Karpas-422 (cell line): ENCODE measurements at regions not wholly inside any gene's neighbourhood (a gene's known extent, or its start where the extent isn't known, plus 50 kb on each side); places are given as distances from the start of the nearest gene placed in this dataset. TPM values are rescaled to one million over a fixed set of nuclear protein-coding genes. Genes with fewer than 3 reads are reported as not detected.

Source experiments
- DNase-seq: peaks from one replicate; pipeline ENCODE4 v3.0.0-alpha.2; 2015
- H2AFZ ChIP-seq: fragments of 200-600 bp; sonication (generic); 2 replicates; pipeline ENCODE4 v1.6.1; 2014; ENCODE audit warnings: antibody characterized with exemption, low read length, mixed read lengths
- H3K27ac ChIP-seq: fragments of 200-600 bp; sonication (generic); 2 replicates; pipeline ENCODE4 v1.5.1; 2014; ENCODE audit warnings: mild to moderate bottlenecking, low read length, moderate library complexity
- H3K27me3 ChIP-seq: fragments of 200-600 bp; sonication (generic); 2 replicates; pipeline ENCODE4 v1.6.1; 2014; ENCODE audit warnings: low read length, mixed read lengths
- H3K36me3 ChIP-seq: fragments of 200-600 bp; sonication (generic); 2 replicates; pipeline ENCODE4 v1.6.1; 2014; ENCODE audit warnings: low read length, mixed read lengths; ENCODE audit not compliant: insufficient read depth
- H3K4me1 ChIP-seq: fragments of 200-600 bp; sonication (generic); 2 replicates; pipeline ENCODE4 v1.6.1; 2014; ENCODE audit warnings: mild to moderate bottlenecking, low read length, mixed read lengths
- H3K4me2 ChIP-seq: fragments of 200-600 bp; sonication (generic); 2 replicates; pipeline ENCODE4 v1.6.1; 2014; ENCODE audit warnings: low read length, low read depth, mild to moderate bottlenecking; ENCODE audit not compliant: poor library complexity, severe bottlenecking
- H3K4me3 ChIP-seq: fragments of 200-600 bp; sonication (generic); 2 replicates; pipeline ENCODE4 v1.5.1; 2014; ENCODE audit warnings: mild to moderate bottlenecking, antibody characterized with exemption, low read length, mixed read lengths
- H3K79me2 ChIP-seq: fragments of 200-600 bp; sonication (generic); 2 replicates; pipeline ENCODE4 v1.6.1; 2014; ENCODE audit warnings: mild to moderate bottlenecking, low read length, mixed read lengths
- H3K9ac ChIP-seq: fragments of 200-600 bp; sonication (generic); 2 replicates; pipeline ENCODE4 v1.6.0; 2014; ENCODE audit warnings: low read length
- H3K9me2 ChIP-seq: fragments of 200-600 bp; sonication (generic), shearing (Covaris generic); replicated peaks from 2 replicates; pipeline ENCODE4 v1.6.0; 2014; ENCODE audit warnings: mild to moderate bottlenecking, low read length, moderate library complexity; ENCODE audit not compliant: insufficient read depth
- H3K9me3 ChIP-seq: fragments of 300-700, 200-600 bp; sonication (generic); 2 replicates; pipeline ENCODE4 v1.6.1; 2014; ENCODE audit warnings: low read length, mixed read lengths
- H4K20me1 ChIP-seq: fragments of 200-600 bp; sonication (generic); 2 replicates; pipeline ENCODE4 v1.6.1; 2014; ENCODE audit warnings: mild to moderate bottlenecking, antibody characterized with exemption, low read length, low read depth; ENCODE audit not compliant: insufficient read depth
- small RNA-seq: library from RNA; depleted of rRNA; stranded (forward); fragments of <200 nt; gene quantifications from one replicate; pipeline ENCODE3, GENCODE V24; 2014

DNA sequence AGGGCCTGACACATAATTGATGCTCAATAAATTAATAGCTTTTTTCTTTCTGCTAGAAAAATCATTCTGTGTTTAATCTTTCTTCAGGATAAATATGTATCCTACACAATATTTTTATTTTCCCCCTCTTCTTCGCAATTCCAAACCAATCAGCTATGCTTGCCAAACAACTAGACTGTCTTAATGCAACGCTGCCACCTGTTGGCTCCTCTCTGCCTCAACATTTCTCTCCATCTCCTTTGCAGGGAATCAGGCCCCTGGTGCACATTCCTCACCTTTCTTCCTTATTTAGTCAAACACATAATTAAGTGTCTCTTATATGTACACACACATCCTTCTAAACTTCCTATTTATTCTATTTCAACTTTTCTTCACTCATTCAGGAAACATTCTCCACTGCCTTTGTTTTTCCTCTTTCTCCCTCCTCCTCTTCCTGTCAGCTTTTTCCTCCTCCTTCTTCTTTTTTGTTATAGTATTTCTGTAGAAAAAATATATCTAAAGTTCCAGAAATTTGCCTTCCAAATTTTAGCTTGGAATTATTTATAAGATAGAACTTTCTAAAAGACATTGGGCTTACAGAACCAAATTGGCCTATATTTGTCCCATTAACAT lies 406.0 kb downstream of the PRKD1 start:
- Histone ChIP-seq H2AFZ (no peak overlapping the region), H3K36me3 (no peaks in the 10 kb centered on the region), H3K9ac (no peak overlapping the region), H3K27ac (no peak overlapping the region), H4K20me1 (no peaks in the 10 kb centered on the region), H3K79me2 (no peaks in the 10 kb centered on the region), H3K4me3 (no peak overlapping the region), H3K9me2 (no peaks in the 10 kb centered on the region), H3K4me1 (no peaks in the 10 kb centered on the region), H3K27me3 (no peaks in the 10 kb centered on the region), H3K4me2 (no peak overlapping the region), H3K9me3 (peaks cover 37% of the 10 kb centered on the region)
- peak; percentile 62 for DNase-seq

Small RNA genes lying in the stretch of these regions (small RNA-seq; reads per million reads assigned to genes)
- gene RF00019 (not detected), gene RNU11-5P (not detected), gene RNU6-864P (not detected)
